Activated T-cell treated with anti-CD3 and anti-CD28 coated beads for 4 hours (primary cell): ENCODE measurements at regions not wholly inside any gene's neighbourhood (a gene's known extent, or its start where the extent isn't known, plus 50 kb on each side); places are given as distances from the start of the nearest gene placed in this dataset.
A peak's percentile ranks its signal among the peaks of the same experiment; 100 is the strongest.
"Not testable (repeated sequence)": the region's sequence is repeated elsewhere in the genome, so short reads cannot be mapped to it uniquely, and the experiment has no call there.

Source experiments
- DNase-seq: peaks from one replicate; pipeline ENCODE4 v3.0.0-alpha.2; 2020

- no peak for DNase-seq
Measured at GRCh38 chr1:184882957-184883815, 91.1 kb downstream of the NIBAN1 start.

- DNase-seq, result no peak
Measured at GRCh38 chr1:184881941-184882913, 92.1 kb downstream of the NIBAN1 start.

- DNase-seq, result no peak
Measured at GRCh38 chr1:184879876-184880557, 94.3 kb downstream of the NIBAN1 start.

GRCh38 chr1:184878602-184879001 is 95.7 kb downstream of the NIBAN1 start:
- no peak for DNase-seq

GRCh38 chr1:184878002-184878401 is 96.3 kb downstream of the NIBAN1 start:
- DNase-seq, result no peak

- DNase-seq, result not testable (repeated sequence)
Measured at GRCh38 chr1:184876015-184876414, 98.3 kb downstream of the NIBAN1 start.

GRCh38 chr1:184875218-184875617 is 99.1 kb downstream of the NIBAN1 start:
- no peak for DNase-seq

GRCh38 chr1:184870319-184870718 is 104.0 kb downstream of the NIBAN1 start:
- DNase-seq, result no peak

- no peak for DNase-seq
Measured at GRCh38 chr1:184867866-184868689, 106.2 kb downstream of the NIBAN1 start.

GRCh38 chr1:184866991-184867788 is 107.1 kb downstream of the NIBAN1 start:
- DNase-seq, result peak; percentile 32

GRCh38 chr1:184866586-184866985 is 107.7 kb downstream of the NIBAN1 start:
- no peak for DNase-seq

GRCh38 chr1:184865831-184866230 is 108.5 kb downstream of the NIBAN1 start:
- DNase-seq, result no peak

GRCh38 chr1:184861755-184862336 is 107.2 kb upstream of the EDEM3 start:
- DNase-seq, result no peak

GRCh38 chr1:184860985-184861754 is 106.5 kb upstream of the EDEM3 start:
- no peak for DNase-seq

- no peak for DNase-seq
Measured at GRCh38 chr1:184860535-184860934, 105.9 kb upstream of the EDEM3 start.

GRCh38 chr1:184859381-184860105 is 104.9 kb upstream of the EDEM3 start:
- no peak for DNase-seq

- no peak for DNase-seq
Measured at GRCh38 chr1:184858288-184858687, 103.6 kb upstream of the EDEM3 start.

- no peak for DNase-seq
Measured at GRCh38 chr1:184854496-184855140, 100.0 kb upstream of the EDEM3 start.

- no peak for DNase-seq
Measured at GRCh38 chr1:184854036-184854435, 99.4 kb upstream of the EDEM3 start.
